ENCODE measurements at regions not wholly inside any gene's neighbourhood (a gene's known extent, or its start where the extent isn't known, plus 50 kb on each side); places are given as distances from the start of the nearest gene placed in this dataset.

GRCh38 chr3:193029800-193030199 lies 112.1 kb upstream of the MB21D2 start (continued):
- TF ChIP-seq ZSCAN16 (tag by site-specific recombination; IDR thresholded peaks at IDR 0.05) (no peak), ZNF302 (tag by site-specific recombination; IDR thresholded peaks at IDR 0.05; ENCODE audit: low read depth) (no peak), ZNF747 (tag by site-specific recombination; IDR thresholded peaks at IDR 0.05) (no peak), ZXDB (tag by site-specific recombination; IDR thresholded peaks at IDR 0.05) (0 out of 2 replicates have a peak, but pooled peaks have one; percentile 27), OSR2 (tag by site-specific recombination; IDR thresholded peaks at IDR 0.05) (peak; percentile 62; the same call in 1 of the 2 replicates), ZNF473 (tag by site-specific recombination; IDR thresholded peaks at IDR 0.05) (no peak), ZNF404 (tag by site-specific recombination; IDR thresholded peaks at IDR 0.05) (no peak), ZNF202 (tag by site-specific recombination; IDR thresholded peaks at IDR 0.05; ENCODE audit: borderline replicate concordance) (no peak), SP7 (tag by site-specific recombination; IDR thresholded peaks at IDR 0.05) (peak; percentile 57; the same call in 1 of the 2 replicates), ZNF335 (tag by site-specific recombination; conservative IDR thresholded peaks at IDR 0.05) (no peak), ZNF792 (tag by site-specific recombination; IDR thresholded peaks at IDR 0.05) (no peak), ZNF670 (tag by site-specific recombination; IDR thresholded peaks at IDR 0.05; ENCODE audit: low read depth) (no peak), FEZF1 (tag by site-specific recombination; IDR thresholded peaks at IDR 0.05) (peak; percentile 70)
- TF ChIP-seq, protein P1, sequence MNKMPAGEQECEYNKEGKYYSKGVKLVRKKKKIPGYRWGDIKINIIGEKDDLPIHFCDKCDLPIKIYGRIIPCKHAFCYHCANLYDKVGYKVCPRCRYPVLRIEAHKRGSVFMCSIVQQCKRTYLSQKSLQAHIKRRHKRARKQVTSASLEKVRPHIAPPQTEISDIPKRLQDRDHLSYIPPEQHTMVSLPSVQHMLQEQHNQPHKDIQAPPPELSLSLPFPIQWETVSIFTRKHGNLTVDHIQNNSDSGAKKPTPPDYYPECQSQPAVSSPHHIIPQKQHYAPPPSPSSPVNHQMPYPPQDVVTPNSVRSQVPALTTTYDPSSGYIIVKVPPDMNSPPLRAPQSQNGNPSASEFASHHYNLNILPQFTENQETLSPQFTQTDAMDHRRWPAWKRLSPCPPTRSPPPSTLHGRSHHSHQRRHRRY (tag by site-specific recombination; IDR thresholded peaks at IDR 0.05), result no peak
- TF ChIP-seq, protein P2, sequence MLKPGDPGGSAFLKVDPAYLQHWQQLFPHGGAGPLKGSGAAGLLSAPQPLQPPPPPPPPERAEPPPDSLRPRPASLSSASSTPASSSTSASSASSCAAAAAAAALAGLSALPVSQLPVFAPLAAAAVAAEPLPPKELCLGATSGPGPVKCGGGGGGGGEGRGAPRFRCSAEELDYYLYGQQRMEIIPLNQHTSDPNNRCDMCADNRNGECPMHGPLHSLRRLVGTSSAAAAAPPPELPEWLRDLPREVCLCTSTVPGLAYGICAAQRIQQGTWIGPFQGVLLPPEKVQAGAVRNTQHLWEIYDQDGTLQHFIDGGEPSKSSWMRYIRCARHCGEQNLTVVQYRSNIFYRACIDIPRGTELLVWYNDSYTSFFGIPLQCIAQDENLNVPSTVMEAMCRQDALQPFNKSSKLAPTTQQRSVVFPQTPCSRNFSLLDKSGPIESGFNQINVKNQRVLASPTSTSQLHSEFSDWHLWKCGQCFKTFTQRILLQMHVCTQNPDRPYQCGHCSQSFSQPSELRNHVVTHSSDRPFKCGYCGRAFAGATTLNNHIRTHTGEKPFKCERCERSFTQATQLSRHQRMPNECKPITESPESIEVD (tag by site-specific recombination; IDR thresholded peaks at IDR 0.05), result peak; percentile 66
- TF ChIP-seq, protein P3, sequence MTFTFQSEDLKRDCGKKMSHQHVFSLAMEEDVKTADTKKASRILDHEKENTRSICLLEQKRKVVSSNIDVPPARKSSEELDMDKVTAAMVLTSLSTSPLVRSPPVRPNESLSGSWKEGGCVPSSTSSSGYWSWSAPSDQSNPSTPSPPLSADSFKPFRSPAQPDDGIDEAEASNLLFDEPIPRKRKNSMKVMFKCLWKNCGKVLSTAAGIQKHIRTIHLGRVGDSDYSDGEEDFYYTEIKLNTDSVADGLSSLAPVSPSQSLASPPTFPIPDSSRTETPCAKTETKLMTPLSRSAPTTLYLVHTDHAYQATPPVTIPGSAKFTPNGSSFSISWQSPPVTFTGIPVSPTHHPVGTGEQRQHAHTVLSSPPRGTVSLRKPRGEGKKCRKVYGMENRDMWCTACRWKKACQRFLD (tag by site-specific recombination; IDR thresholded peaks at IDR 0.05), result no peak
- TF ChIP-seq, protein P4, sequence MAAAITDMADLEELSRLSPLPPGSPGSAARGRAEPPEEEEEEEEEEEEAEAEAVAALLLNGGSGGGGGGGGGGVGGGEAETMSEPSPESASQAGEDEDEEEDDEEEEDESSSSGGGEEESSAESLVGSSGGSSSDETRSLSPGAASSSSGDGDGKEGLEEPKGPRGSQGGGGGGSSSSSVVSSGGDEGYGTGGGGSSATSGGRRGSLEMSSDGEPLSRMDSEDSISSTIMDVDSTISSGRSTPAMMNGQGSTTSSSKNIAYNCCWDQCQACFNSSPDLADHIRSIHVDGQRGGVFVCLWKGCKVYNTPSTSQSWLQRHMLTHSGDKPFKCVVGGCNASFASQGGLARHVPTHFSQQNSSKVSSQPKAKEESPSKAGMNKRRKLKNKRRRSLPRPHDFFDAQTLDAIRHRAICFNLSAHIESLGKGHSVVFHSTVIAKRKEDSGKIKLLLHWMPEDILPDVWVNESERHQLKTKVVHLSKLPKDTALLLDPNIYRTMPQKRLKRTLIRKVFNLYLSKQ (tag by site-specific recombination; IDR thresholded peaks at IDR 0.05; ENCODE audit: borderline replicate concordance), result no peak
- TF ChIP-seq, protein P5, sequence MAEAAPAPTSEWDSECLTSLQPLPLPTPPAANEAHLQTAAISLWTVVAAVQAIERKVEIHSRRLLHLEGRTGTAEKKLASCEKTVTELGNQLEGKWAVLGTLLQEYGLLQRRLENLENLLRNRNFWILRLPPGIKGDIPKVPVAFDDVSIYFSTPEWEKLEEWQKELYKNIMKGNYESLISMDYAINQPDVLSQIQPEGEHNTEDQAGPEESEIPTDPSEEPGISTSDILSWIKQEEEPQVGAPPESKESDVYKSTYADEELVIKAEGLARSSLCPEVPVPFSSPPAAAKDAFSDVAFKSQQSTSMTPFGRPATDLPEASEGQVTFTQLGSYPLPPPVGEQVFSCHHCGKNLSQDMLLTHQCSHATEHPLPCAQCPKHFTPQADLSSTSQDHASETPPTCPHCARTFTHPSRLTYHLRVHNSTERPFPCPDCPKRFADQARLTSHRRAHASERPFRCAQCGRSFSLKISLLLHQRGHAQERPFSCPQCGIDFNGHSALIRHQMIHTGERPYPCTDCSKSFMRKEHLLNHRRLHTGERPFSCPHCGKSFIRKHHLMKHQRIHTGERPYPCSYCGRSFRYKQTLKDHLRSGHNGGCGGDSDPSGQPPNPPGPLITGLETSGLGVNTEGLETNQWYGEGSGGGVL (tag by site-specific recombination; IDR thresholded peaks at IDR 0.05), result no peak
- TF ChIP-seq, protein P6, sequence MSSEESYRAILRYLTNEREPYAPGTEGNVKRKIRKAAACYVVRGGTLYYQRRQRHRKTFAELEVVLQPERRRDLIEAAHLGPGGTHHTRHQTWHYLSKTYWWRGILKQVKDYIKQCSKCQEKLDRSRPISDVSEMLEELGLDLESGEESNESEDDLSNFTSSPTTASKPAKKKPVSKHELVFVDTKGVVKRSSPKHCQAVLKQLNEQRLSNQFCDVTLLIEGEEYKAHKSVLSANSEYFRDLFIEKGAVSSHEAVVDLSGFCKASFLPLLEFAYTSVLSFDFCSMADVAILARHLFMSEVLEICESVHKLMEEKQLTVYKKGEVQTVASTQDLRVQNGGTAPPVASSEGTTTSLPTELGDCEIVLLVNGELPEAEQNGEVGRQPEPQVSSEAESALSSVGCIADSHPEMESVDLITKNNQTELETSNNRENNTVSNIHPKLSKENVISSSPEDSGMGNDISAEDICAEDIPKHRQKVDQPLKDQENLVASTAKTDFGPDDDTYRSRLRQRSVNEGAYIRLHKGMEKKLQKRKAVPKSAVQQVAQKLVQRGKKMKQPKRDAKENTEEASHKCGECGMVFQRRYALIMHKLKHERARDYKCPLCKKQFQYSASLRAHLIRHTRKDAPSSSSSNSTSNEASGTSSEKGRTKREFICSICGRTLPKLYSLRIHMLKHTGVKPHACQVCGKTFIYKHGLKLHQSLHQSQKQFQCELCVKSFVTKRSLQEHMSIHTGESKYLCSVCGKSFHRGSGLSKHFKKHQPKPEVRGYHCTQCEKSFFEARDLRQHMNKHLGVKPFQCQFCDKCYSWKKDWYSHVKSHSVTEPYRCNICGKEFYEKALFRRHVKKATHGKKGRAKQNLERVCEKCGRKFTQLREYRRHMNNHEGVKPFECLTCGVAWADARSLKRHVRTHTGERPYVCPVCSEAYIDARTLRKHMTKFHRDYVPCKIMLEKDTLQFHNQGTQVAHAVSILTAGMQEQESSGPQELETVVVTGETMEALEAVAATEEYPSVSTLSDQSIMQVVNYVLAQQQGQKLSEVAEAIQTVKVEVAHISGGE (tag by site-specific recombination; conservative IDR thresholded peaks at IDR 0.05; ENCODE audit: low read depth), result no peak
